AG04449 (cell line): ENCODE measurements at regions not wholly inside any gene's neighbourhood (a gene's known extent, or its start where the extent isn't known, plus 50 kb on each side); places are given as distances from the start of the nearest gene placed in this dataset.

Source experiments
- CTCF ChIA-PET: fragments of 350-600 bp; formaldehyde crosslinking; extraction: SDS; loops from one replicate; lab custom pipeline; 2021; ENCODE audit warnings: antibody characterized with exemption; lab: Yijun Ruan, JAX
- POLR2A ChIA-PET: fragments of 400-600, 350-600 bp; formaldehyde crosslinking; extraction: SDS; loops from one replicate; lab custom pipeline; 2020; ENCODE audit warnings: antibody characterized with exemption, inconsistent platforms; lab: Yijun Ruan, JAX
- DNase-seq: peaks from one replicate; pipeline ENCODE4 v3.0.0-alpha.2; 2010; ENCODE audit warnings: low read depth, low spot score
- H3K4me3 ChIP-seq: 2 replicates; pipeline ENCODE4 v1.5.1; 2011; ENCODE audit warnings: low read depth, mild to moderate bottlenecking, control low read depth, low read length
- TF ChIP-seq, protein P1 (sequence below): IDR thresholded peaks from one replicate; pipeline ENCODE4 v1.5.1; 2011; ENCODE audit warnings: mild to moderate bottlenecking, moderate library complexity, low read length, control low read depth, inconsistent platforms; ENCODE audit not compliant: insufficient read depth; ENCODE audit errors: missing control alignments

DNA sequence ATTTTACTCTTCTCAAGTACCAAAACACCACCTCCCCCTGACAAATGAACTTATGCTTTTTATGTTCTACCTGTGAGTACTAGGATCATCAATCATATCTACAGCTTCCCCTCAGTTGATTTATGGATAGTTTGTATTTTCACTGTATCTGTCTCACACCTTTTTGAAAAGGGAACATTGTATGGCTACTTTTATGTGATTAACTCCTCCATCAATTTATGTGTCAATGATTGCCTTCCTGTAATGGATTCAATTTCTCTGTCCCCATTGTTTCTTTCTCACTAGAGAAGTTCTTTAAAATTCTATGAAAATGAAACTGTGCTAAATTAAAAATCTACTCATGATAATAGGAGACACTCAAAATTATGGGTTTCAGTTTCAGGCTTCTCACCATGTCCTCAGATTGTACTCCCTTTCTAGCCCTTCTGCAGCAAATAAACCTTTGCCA lies 935.0 kb downstream of the TRIB2 start:
- H3K4me3 ChIP-seq, result no peak overlapping the region
- POLR2A ChIA-PET, result no interaction called here
- TF ChIP-seq, protein P1, sequence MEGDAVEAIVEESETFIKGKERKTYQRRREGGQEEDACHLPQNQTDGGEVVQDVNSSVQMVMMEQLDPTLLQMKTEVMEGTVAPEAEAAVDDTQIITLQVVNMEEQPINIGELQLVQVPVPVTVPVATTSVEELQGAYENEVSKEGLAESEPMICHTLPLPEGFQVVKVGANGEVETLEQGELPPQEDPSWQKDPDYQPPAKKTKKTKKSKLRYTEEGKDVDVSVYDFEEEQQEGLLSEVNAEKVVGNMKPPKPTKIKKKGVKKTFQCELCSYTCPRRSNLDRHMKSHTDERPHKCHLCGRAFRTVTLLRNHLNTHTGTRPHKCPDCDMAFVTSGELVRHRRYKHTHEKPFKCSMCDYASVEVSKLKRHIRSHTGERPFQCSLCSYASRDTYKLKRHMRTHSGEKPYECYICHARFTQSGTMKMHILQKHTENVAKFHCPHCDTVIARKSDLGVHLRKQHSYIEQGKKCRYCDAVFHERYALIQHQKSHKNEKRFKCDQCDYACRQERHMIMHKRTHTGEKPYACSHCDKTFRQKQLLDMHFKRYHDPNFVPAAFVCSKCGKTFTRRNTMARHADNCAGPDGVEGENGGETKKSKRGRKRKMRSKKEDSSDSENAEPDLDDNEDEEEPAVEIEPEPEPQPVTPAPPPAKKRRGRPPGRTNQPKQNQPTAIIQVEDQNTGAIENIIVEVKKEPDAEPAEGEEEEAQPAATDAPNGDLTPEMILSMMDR, result no peak
- CTCF ChIA-PET, result no interaction called here
- DNase-seq, result no peak

DNA sequence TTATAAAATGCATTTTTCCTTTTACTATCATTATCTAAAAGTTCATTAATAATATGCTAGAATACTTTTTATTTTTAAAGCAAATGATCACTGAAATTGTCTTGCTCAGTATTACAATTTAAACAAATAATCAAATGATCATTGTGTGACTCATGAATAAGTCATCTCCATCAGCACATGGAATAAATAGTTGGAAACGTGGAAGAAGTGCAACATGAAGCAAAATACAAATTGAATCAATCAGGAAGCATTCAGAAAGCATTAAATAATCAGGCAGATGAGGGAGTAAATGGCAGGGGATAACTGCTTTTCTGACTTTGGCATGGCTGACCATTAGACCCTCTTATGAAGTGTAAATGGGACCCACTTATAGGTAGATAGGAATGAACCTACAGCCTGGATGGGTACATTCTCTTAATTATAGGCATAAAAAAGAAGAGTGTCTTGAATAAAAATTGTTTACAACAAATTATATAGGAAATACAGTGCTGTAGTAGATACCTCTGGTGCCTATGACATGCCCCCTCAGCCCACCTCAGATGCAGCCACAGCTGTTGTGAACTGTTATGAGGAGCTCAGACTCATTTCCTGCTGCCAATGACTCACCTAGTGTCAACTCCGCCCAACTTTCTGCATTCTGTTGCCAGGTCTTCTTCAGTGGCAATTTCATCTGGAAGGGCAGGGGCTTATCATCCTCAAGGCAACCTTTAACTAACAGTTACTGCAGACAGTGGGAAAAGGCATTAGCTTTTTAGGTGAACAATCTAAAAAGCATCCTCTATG lies 936.0 kb downstream of the TRIB2 start:
- CTCF ChIA-PET, result no interaction called here

DNA sequence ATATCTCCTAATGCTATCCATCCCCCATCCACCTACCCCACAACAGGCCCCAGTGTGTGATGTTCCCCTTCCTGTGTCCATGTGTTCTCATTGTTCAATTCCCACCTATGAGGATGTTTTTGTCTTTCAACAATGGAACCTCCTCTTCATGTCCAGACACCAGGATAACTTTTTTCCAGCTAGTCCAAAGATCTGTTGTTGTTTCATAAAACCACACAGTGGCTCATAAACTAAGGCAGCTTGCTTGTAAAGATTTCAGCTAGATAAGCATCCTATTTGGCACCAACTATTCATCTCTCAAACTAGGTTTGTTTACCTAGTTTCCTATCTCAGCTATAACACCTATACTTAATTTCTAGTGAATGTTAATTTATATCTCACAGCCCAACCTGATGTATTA lies 937.7 kb downstream of the TRIB2 start:
- TF ChIP-seq, protein P1, result no peak
- no peak for DNase-seq
- POLR2A ChIA-PET, result no interaction called here

More for the DNA sequence above, 936.0 kb downstream of the TRIB2 start:
- TF ChIP-seq, protein P1, result no peak
- DNase-seq, result no peak
- H3K4me3 ChIP-seq, result no peak overlapping the region
- POLR2A ChIA-PET, result no interaction called here

DNA sequence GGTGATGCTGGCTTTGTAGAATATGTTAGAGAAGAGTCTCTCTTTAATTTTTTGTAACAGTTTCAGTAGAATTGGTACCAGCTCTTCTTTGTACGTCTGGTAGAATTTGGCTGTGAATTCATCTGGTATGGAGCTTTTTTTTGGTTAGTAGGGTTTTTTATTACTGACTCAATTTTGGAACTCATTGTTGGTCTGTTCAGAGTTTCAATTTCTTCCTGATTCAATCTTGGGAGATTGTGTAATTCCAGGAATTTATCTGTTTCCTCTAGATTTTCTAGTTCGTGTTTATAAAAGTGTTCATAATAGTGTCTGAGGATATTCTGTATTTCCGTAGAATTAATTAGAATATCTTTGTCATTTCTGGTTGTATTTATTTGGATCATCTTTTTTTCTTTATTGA lies 943.5 kb downstream of the TRIB2 start:
- TF ChIP-seq, protein P1, result no peak
- no peak for DNase-seq
- ChIA-PET POLR2A (no interaction called here), CTCF (no interaction called here)
- H3K4me3 ChIP-seq, result no peak overlapping the region

More for the DNA sequence above, 937.7 kb downstream of the TRIB2 start:
- CTCF ChIA-PET, result no interaction called here
- no peak overlapping the region for H3K4me3 ChIP-seq

DNA sequence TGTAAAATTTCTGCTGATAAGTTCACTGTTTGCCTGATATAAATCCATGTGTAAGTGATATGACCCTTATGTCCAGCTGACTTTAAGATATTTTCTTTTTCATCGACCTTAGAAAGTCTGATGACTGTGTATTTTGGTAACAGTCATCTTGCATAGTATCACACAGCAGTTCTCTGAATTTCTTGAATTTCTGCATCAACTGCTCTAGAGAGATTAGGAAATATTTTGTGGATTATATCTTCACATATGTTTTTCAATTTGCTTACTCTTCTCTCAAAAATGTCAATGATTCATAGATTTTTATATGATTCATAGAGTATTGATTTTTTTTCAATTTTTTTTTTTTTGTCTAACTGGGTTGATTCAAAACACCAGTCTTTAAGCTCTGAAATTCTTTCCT lies 945.3 kb downstream of the TRIB2 start:
- TF ChIP-seq, protein P1, result no peak
- POLR2A ChIA-PET, result no interaction called here
- H3K4me3 ChIP-seq, result no peak overlapping the region
- DNase-seq, result no peak
- CTCF ChIA-PET, result no interaction called here

DNA sequence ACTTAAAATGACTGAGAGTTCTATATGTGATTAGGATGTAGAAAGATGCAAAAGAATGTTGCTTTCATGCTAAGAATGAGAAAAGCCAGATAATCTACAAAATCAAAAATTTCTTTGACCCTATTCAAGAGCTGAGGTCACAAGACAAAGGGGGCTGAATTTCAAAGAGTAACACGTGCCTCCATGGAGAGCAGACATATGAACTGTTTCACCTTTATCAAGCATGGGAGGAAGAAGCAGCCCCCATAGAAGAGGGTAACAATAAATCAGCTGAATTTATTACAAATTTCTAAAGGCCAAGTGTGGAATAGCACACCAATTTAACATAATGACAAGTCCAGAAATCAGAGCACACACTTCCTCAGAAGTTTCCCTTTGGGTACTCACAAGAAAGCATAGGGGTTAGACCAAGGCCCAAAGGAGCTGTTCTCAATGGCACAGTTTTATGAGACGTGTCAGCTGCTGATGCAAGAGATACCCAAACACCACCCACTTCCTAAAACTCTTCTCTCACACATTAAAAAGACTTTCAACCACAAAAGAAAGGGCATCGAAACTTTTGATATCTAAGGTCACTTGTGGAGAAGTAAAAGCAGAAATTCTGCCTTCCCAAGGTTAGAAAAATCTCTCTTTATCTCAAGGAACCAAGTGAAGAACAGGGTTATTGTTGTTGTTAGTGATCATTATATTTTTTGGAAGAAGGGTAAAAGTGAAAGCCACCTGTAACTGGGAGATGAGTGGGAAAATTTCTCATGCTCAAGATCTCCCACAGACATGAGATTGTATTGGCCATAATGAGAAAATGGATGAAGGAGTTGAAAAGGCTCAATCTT lies 950.1 kb downstream of the TRIB2 start:
- ChIA-PET CTCF (no interaction called here), POLR2A (no interaction called here)
- TF ChIP-seq, protein P1, result no peak
- no peak for DNase-seq
- H3K4me3 ChIP-seq, result no peak overlapping the region
